Loucy (cell line): ENCODE measurements at regions not wholly inside any gene's neighbourhood (a gene's known extent, or its start where the extent isn't known, plus 50 kb on each side); places are given as distances from the start of the nearest gene placed in this dataset.

Experiments used
- H2AFZ ChIP-seq: fragments of 200-600 bp; sonication (generic); 2 replicates; pipeline ENCODE4 v1.6.0; 2016; ENCODE audit warnings: antibody characterized with exemption, mild to moderate bottlenecking, low read length, moderate library complexity
- H3F3A ChIP-seq: fragments of 200-600 bp; 2 replicates; pipeline ENCODE4 v1.6.0; 2016; ENCODE audit warnings: antibody characterized with exemption, low read depth, mild to moderate bottlenecking
- H3K27me3 ChIP-seq: fragments of 200-600 bp; sonication (generic); 2 replicates; pipeline ENCODE4 v1.6.1; 2014; ENCODE audit warnings: low read length, mild to moderate bottlenecking; ENCODE audit not compliant: insufficient read depth, poor library complexity, severe bottlenecking
- H3K36me3 ChIP-seq: fragments of 200-600 bp; sonication (generic); 2 replicates; pipeline ENCODE4 v1.6.1; 2016; ENCODE audit warnings: low read length; ENCODE audit not compliant: insufficient read depth
- H3K4me1 ChIP-seq: fragments of 200-600 bp; sonication (generic); 2 replicates; pipeline ENCODE4 v1.5.1; 2014; ENCODE audit warnings: low read length, mild to moderate bottlenecking; ENCODE audit not compliant: insufficient read depth, poor library complexity, severe bottlenecking
- H3K4me2 ChIP-seq: fragments of 200-600 bp; sonication (generic); 2 replicates; pipeline ENCODE4 v1.6.0; 2014; ENCODE audit warnings: antibody characterized with exemption, low read length, low read depth, mild to moderate bottlenecking; ENCODE audit not compliant: poor library complexity, severe bottlenecking
- H3K4me3 ChIP-seq: fragments of 200-600 bp; sonication (generic); 2 replicates; pipeline ENCODE4 v1.5.1; 2014; ENCODE audit warnings: low read length, mild to moderate bottlenecking, mixed read lengths; ENCODE audit not compliant: poor library complexity, severe bottlenecking
- H3K79me2 ChIP-seq: fragments of 200-600 bp; sonication (generic); 2 replicates; pipeline ENCODE4 v1.6.1; 2014; ENCODE audit warnings: low read length; ENCODE audit not compliant: insufficient read depth
- H3K9ac ChIP-seq: fragments of 200-600 bp; sonication (generic); 2 replicates; pipeline ENCODE4 v1.6.0; 2014; ENCODE audit warnings: mild to moderate bottlenecking, low read depth, low read length, moderate library complexity; ENCODE audit not compliant: poor library complexity, severe bottlenecking
- H3K9me2 ChIP-seq: fragments of 200-600 bp; sonication (generic); replicated peaks from 2 replicates; pipeline ENCODE4 v1.6.1; 2016; ENCODE audit warnings: low read depth, low read length, mixed read lengths
- H3K9me3 ChIP-seq: fragments of 200-600 bp; sonication (generic); 2 replicates; pipeline ENCODE4 v1.6.1; 2014; ENCODE audit warnings: mild to moderate bottlenecking, antibody characterized with exemption, low read length, low read depth; ENCODE audit not compliant: insufficient read depth
- H4K20me1 ChIP-seq: fragments of 200-600 bp; sonication (generic); 2 replicates; pipeline ENCODE4 v1.6.0; 2014; ENCODE audit warnings: antibody characterized with exemption, low read length, mild to moderate bottlenecking; ENCODE audit not compliant: insufficient read depth, poor library complexity, severe bottlenecking
- EZH2phosphoT487 ChIP-seq: fragments of 200-600 bp; IDR thresholded peaks from 2 replicates; pipeline ENCODE4 v1.6.1; 2018; ENCODE audit warnings: antibody characterized with exemption, mild to moderate bottlenecking, moderate library complexity, borderline replicate concordance
- TF ChIP-seq, protein P1 (sequence below): fragments of 200-600 bp; sonication (generic); conservative IDR thresholded peaks from 2 replicates; pipeline ENCODE4 v1.5.1; 2014; ENCODE audit warnings: mild to moderate bottlenecking, antibody characterized with exemption, low read length

DNA sequence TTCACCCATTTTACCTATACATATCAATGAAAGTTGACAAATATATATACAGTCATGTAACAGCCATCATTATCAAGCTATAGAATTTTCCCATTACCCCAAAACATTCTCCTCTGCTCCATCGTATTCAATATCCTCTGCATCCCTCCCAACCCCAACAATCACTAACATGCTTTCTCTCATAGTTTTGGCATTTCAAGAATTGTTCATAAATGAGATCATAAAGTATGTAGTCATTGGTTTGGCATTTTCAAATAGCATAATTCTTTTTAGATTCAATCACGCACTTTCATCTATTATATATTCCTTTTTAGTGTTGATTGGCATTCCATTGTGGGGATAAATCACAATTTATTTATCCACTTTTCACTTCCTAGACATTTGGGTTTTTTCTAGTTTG lies 866.0 kb upstream of the TMEM132C start:
- Histone ChIP-seq H3F3A (no peaks in the 10 kb centered on the region), H3K79me2 (no peaks in the 10 kb centered on the region), H4K20me1 (no peaks in the 10 kb centered on the region), H3K4me2 (no peak overlapping the region), H3K36me3 (no peaks in the 10 kb centered on the region), H3K9me2 (no peaks in the 10 kb centered on the region), H3K9me3 (no peaks in the 10 kb centered on the region), H2AFZ (no peak overlapping the region), H3K4me3 (no peak overlapping the region), H3K4me1 (no peaks in the 10 kb centered on the region), H3K9ac (no peak overlapping the region), H3K27me3 (peaks cover 10% of the 10 kb centered on the region)
- TF ChIP-seq, protein P1, sequence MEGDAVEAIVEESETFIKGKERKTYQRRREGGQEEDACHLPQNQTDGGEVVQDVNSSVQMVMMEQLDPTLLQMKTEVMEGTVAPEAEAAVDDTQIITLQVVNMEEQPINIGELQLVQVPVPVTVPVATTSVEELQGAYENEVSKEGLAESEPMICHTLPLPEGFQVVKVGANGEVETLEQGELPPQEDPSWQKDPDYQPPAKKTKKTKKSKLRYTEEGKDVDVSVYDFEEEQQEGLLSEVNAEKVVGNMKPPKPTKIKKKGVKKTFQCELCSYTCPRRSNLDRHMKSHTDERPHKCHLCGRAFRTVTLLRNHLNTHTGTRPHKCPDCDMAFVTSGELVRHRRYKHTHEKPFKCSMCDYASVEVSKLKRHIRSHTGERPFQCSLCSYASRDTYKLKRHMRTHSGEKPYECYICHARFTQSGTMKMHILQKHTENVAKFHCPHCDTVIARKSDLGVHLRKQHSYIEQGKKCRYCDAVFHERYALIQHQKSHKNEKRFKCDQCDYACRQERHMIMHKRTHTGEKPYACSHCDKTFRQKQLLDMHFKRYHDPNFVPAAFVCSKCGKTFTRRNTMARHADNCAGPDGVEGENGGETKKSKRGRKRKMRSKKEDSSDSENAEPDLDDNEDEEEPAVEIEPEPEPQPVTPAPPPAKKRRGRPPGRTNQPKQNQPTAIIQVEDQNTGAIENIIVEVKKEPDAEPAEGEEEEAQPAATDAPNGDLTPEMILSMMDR: no peak
- no peak for TF ChIP-seq EZH2phosphoT487

DNA sequence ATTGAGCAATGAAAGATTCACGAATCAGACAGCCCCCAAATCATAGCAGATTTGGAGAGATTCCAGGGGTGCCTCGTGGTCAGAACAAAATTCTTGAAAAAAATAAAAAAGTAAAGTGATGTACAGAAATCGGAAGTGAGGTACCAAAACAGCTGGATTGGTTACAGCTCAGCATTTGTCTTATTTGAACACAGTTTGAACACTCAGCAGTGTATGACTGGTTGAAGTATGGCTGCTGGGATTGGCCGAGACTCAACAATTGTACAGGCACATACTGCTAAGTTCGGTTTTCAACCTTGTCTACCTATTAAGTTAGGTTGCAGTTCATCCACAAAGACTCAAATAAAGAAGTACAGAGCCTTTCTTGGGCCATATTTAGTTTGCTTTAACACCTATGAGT lies 865.4 kb upstream of the TMEM132C start:
- no peak overlapping the region for H3K4me2 ChIP-seq
- no peak for TF ChIP-seq EZH2phosphoT487
- H3K36me3 ChIP-seq: no peaks in the 10 kb centered on the region
- H4K20me1 ChIP-seq: no peaks in the 10 kb centered on the region
- H3K9me3 ChIP-seq: no peaks in the 10 kb centered on the region
- no peak overlapping the region for H3K9ac ChIP-seq
- no peak overlapping the region for H3K4me3 ChIP-seq
- no peaks in the 10 kb centered on the region for H3K4me1 ChIP-seq
- H3K79me2 ChIP-seq: no peaks in the 10 kb centered on the region
- H3K9me2 ChIP-seq: no peaks in the 10 kb centered on the region
- peaks cover 10% of the 10 kb centered on the region for H3K27me3 ChIP-seq
- H3F3A ChIP-seq: no peaks in the 10 kb centered on the region
- no peak overlapping the region for H2AFZ ChIP-seq

DNA sequence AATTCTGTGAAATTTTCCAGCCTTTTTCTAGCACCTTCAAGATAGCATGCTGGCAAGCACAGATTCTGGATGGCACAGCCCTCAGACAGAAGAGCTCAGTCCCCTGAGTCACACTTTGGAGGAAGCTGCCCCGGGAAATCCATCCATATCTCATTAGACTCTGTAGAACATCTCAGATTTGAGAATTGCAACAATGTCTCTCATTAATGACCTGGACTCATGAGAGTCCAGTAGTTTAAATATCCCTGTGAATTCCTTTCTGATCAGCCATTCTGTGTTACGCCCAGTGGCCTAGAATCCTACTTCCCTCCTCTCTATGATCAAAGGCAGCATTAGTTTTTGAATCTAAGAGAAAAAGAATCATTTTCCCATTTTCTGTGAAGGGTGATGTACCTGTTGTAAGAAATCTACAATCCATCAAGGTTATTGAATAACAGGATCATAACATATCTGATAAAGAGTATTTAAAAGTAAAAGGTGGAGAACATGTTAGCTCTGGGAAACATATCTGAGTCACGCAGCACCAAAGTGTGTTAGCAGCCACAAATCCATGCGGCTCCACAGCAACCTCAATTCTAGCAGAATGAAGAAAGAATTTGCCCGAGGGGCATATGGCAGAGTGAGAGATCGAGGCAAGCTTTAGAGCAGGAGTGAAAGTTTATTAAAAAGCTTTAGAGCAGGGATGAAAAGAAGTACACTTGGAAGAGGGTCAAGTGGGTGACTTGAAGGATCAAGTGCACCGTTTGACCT lies 855.6 kb upstream of the TMEM132C start:
- H3K9ac ChIP-seq: no peak overlapping the region
- no peak overlapping the region for H3K4me3 ChIP-seq
- H2AFZ ChIP-seq: no peak overlapping the region
- no peaks in the 10 kb centered on the region for H3K79me2 ChIP-seq
- no peaks in the 10 kb centered on the region for H3F3A ChIP-seq
- no peaks in the 10 kb centered on the region for H3K9me3 ChIP-seq
- no peaks in the 10 kb centered on the region for H3K4me1 ChIP-seq
- H4K20me1 ChIP-seq: no peaks in the 10 kb centered on the region
- H3K36me3 ChIP-seq: no peaks in the 10 kb centered on the region
- H3K27me3 ChIP-seq: no peaks in the 10 kb centered on the region
- H3K9me2 ChIP-seq: 0 out of 2 replicates have a peak, but pooled peaks cover 5% of the 10 kb centered on the region
- TF ChIP-seq, protein P1: no peak
- no peak for TF ChIP-seq EZH2phosphoT487
- no peak overlapping the region for H3K4me2 ChIP-seq

DNA sequence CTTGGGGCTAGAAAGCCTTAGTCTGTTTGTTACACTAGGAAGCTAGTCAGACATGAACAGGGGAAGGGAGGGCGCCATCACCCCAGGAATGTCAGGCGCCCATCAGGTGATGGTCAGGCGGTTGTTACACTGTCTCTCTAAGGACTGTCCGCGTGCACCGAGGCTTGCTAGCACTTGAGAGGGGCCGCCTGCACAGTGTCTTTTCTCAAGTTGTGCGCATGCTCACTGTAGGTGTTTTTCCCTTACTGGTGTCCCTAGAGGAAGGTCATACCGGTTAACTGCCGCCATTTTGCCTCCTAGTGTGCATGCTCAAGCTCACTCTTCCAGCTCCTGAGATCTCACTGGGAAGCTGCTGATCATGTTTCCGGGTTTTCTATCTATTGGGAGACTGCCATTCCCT lies 855.0 kb upstream of the TMEM132C start:
- no peaks in the 10 kb centered on the region for H4K20me1 ChIP-seq
- no peak overlapping the region for H2AFZ ChIP-seq
- no peaks in the 10 kb centered on the region for H3K79me2 ChIP-seq
- no peak overlapping the region for H3K4me2 ChIP-seq
- no peaks in the 10 kb centered on the region for H3K27me3 ChIP-seq
- no peaks in the 10 kb centered on the region for H3K4me1 ChIP-seq
- no peak for TF ChIP-seq EZH2phosphoT487
- TF ChIP-seq, protein P1: no peak
- H3K4me3 ChIP-seq: no peak overlapping the region
- H3K9me2 ChIP-seq: 0 out of 2 replicates have a peak, but pooled peaks cover 5% of the 10 kb centered on the region
- H3K36me3 ChIP-seq: no peaks in the 10 kb centered on the region
- H3K9me3 ChIP-seq: no peaks in the 10 kb centered on the region
- no peak overlapping the region for H3K9ac ChIP-seq
- H3F3A ChIP-seq: no peaks in the 10 kb centered on the region
